DND-41 (cell line): ENCODE measurements at regions not wholly inside any gene's neighbourhood (a gene's known extent, or its start where the extent isn't known, plus 50 kb on each side); places are given as distances from the start of the nearest gene placed in this dataset.
A peak's percentile ranks its signal among the peaks of the same experiment; 100 is the strongest.

ENCODE experiments used
- ATAC-seq: fragments of 200-7000 bp; cut with Tn5 transposase; 3 replicates; pipeline ENCODE4 v1.9.1; 2021; ENCODE audit warnings: low read depth; ENCODE audit not compliant: insufficient read depth
- DNase-seq: peaks from one replicate; pipeline ENCODE4 v3.0.0-alpha.2; 2020
- H2AFZ ChIP-seq: 2 replicates; pipeline ENCODE4 v1.6.0; 2012; ENCODE audit warnings: low read depth, low read length
- H3K27ac ChIP-seq: 2 replicates; pipeline ENCODE4 v1.5.1; 2012; ENCODE audit warnings: low read length, inconsistent platforms
- H3K27me3 ChIP-seq: fragments of 200-600 bp; sonication (generic); 2 replicates; pipeline ENCODE4 v1.6.0; 2012; ENCODE audit warnings: low read length, mild to moderate bottlenecking, inconsistent platforms; ENCODE audit not compliant: insufficient read depth, poor library complexity
- H3K36me3 ChIP-seq: 2 replicates; pipeline ENCODE4 v1.5.1; 2012; ENCODE audit warnings: low read length, inconsistent platforms; ENCODE audit not compliant: insufficient read depth
- H3K4me1 ChIP-seq: 2 replicates; pipeline ENCODE4 v1.5.1; 2012; ENCODE audit warnings: mild to moderate bottlenecking, low read length; ENCODE audit not compliant: insufficient read depth
- H3K4me2 ChIP-seq: 2 replicates; pipeline ENCODE4 v1.6.0; 2012; ENCODE audit warnings: mild to moderate bottlenecking, moderate library complexity, low read length, inconsistent platforms; ENCODE audit not compliant: insufficient read depth
- H3K4me3 ChIP-seq, 2 experiments: fragments of 200-600 bp in 1 of 2; shearing (Covaris generic) in 1 of 2; 2 replicates each; pipeline ENCODE4 v1.5.1; 2012 to 2016; ENCODE audit warnings: inconsistent platforms in 2 of 2, low read length in 2 of 2, mild to moderate bottlenecking in 2 of 2, low read depth in 1 of 2, moderate library complexity in 1 of 2
- H3K79me2 ChIP-seq: 2 replicates; pipeline ENCODE4 v1.6.0; 2012; ENCODE audit warnings: low read length, inconsistent platforms; ENCODE audit not compliant: insufficient read depth
- H3K9ac ChIP-seq: 2 replicates; pipeline ENCODE4 v1.6.0; 2012; ENCODE audit warnings: low read depth, mild to moderate bottlenecking, inconsistent platforms, low read length, moderate library complexity
- H3K9me3 ChIP-seq: 2 replicates; pipeline ENCODE4 v1.5.1; 2012; ENCODE audit warnings: low read length, moderate library complexity, mild to moderate bottlenecking, inconsistent platforms; ENCODE audit not compliant: insufficient read depth, severe bottlenecking
- H4K20me1 ChIP-seq: 2 replicates; pipeline ENCODE4 v1.6.0; 2012; ENCODE audit warnings: low read length; ENCODE audit not compliant: insufficient read depth
- CTCF ChIP-seq: IDR thresholded peaks from 2 replicates; pipeline ENCODE4 v1.5.1; 2012; ENCODE audit warnings: borderline replicate concordance, low read length, moderate library complexity, mild to moderate bottlenecking; ENCODE audit not compliant: poor library complexity, severe bottlenecking; ENCODE audit errors: extremely low read depth
- EZH2 ChIP-seq: IDR thresholded peaks from 3 replicates; pipeline ENCODE4 v1.6.1; 2012; ENCODE audit warnings: borderline replicate concordance, low read depth, mild to moderate bottlenecking, moderate library complexity, low read length, inconsistent platforms; ENCODE audit not compliant: severe bottlenecking

GRCh38 chr15:91703274-91703673 is 150.2 kb upstream of the SLCO3A1 start:
- H3K27ac ChIP-seq: no peak overlapping the region
- H3K36me3 ChIP-seq: no peaks in the 10 kb centered on the region
- no peaks in the 10 kb centered on the region for H4K20me1 ChIP-seq
- no peak overlapping the region for H3K4me2 ChIP-seq
- H3K4me3 ChIP-seq: no peak overlapping the region
- no peak overlapping the region for H3K9ac ChIP-seq
- no peak overlapping the region for H2AFZ ChIP-seq
- ATAC-seq (no peak), DNase-seq (no peak)
- no peaks in the 10 kb centered on the region for H3K79me2 ChIP-seq
- H3K27me3 ChIP-seq: no peaks in the 10 kb centered on the region
- H3K4me1 ChIP-seq: peaks cover 20% of the 10 kb centered on the region
- no peaks in the 10 kb centered on the region for H3K9me3 ChIP-seq
- no peak for TF ChIP-seq CTCF
- TF ChIP-seq EZH2: no peak

GRCh38 chr15:91704343-91704742 is 149.2 kb upstream of the SLCO3A1 start:
- Histone ChIP-seq H3K36me3 (no peaks in the 10 kb centered on the region), H3K27ac (no peak overlapping the region), H3K4me3 (no peak overlapping the region), H3K27me3 (no peaks in the 10 kb centered on the region), H2AFZ (no peak overlapping the region), H3K9ac (no peak overlapping the region), H3K79me2 (no peaks in the 10 kb centered on the region), H4K20me1 (no peaks in the 10 kb centered on the region), H3K9me3 (no peaks in the 10 kb centered on the region), H3K4me2 (no peak overlapping the region), H3K4me1 (peaks cover 20% of the 10 kb centered on the region)
- DNase-seq (no peak), ATAC-seq (no peak)
- no peak for TF ChIP-seq CTCF
- no peak for TF ChIP-seq EZH2

GRCh38 chr15:91706322-91707032 is 147.0 kb upstream of the SLCO3A1 start:
- H2AFZ ChIP-seq: peak overlapping the region; percentile 60
- H3K27me3 ChIP-seq: no peaks in the 10 kb centered on the region
- H3K4me1 ChIP-seq: peaks cover 20% of the 10 kb centered on the region
- H3K27ac ChIP-seq: peak overlapping the region; percentile 65
- no peaks in the 10 kb centered on the region for H3K9me3 ChIP-seq
- TF ChIP-seq CTCF (peak; percentile 97), EZH2 (no peak)
- H4K20me1 ChIP-seq: no peaks in the 10 kb centered on the region
- no peaks in the 10 kb centered on the region for H3K36me3 ChIP-seq
- ATAC-seq (peak; percentile 99), DNase-seq (peak; percentile 95)
- H3K9ac ChIP-seq: peak overlapping the region; percentile 43
- peak overlapping the region; percentile 52 for H3K4me2 ChIP-seq
- H3K79me2 ChIP-seq: no peaks in the 10 kb centered on the region
- H3K4me3 ChIP-seq: peak overlapping the region in 1 of 2 experiments; percentile 25; a peak in 1 of 4 replicates
